Suprapubic skin (tissue), 4 donors: ENCODE measurements at regions not wholly inside any gene's neighbourhood (a gene's known extent, or its start where the extent isn't known, plus 50 kb on each side); places are given as distances from the start of the nearest gene placed in this dataset.

Source experiments
- DNase-seq, 2 donors: peaks; one replicate each; pipeline ENCODE4 v3.0.0-alpha.2; 2019; ENCODE audit warnings: low spot score in 2 of 2
- H3K27ac ChIP-seq: fragments of 200-600 bp; sonication (generic); one replicate; pipeline ENCODE4 v1.5.1; 2019
- H3K27me3 ChIP-seq: fragments of 200-600 bp; sonication (generic); one replicate; pipeline ENCODE4 v1.5.1; 2019
- H3K36me3 ChIP-seq: fragments of 200-600 bp; sonication (generic); one replicate; pipeline ENCODE4 v1.5.1; 2019
- H3K4me1 ChIP-seq: fragments of 200-600 bp; sonication (generic); one replicate; pipeline ENCODE4 v1.5.1; 2019
- H3K4me3 ChIP-seq: fragments of 200-600 bp; sonication (generic); one replicate; pipeline ENCODE4 v1.5.1; 2019; ENCODE audit warnings: mild to moderate bottlenecking
- H3K9me3 ChIP-seq: fragments of 200-600 bp; sonication (generic); one replicate; pipeline ENCODE4 v1.5.1; 2019
- CTCF ChIP-seq, 2 donors: fragments of 200-600 bp in 1 of 2; fragments of 450-650 bp in 1 of 2; sonication (generic) in 1 of 2; IDR thresholded peaks; one replicate each; pipeline ENCODE4 v1.5.1; 2016 to 2019; ENCODE audit warnings: antibody characterized with exemption in 2 of 2, mild to moderate bottlenecking in 1 of 2, moderate library complexity in 1 of 2
- EP300 ChIP-seq: sonication (generic); formaldehyde crosslinking; IDR thresholded peaks from one replicate; pipeline ENCODE4 v1.6.1; 2017; ENCODE audit warnings: antibody characterized with exemption
- POLR2A ChIP-seq, 2 donors: fragments of 450-650 bp; IDR thresholded peaks; one replicate each; pipeline ENCODE4 v1.6.1; 2017; ENCODE audit warnings: antibody characterized with exemption in 2 of 2, mild to moderate bottlenecking in 2 of 2, moderate library complexity in 2 of 2
- POLR2AphosphoS5 ChIP-seq, 3 donors: sonication (generic); formaldehyde crosslinking; IDR thresholded peaks; one replicate each; pipeline ENCODE4 v1.6.1; 2017; ENCODE audit warnings: antibody characterized with exemption in 3 of 3
- WGBS: methylation state at CpG from one replicate; pipeline ENCODE4 v1.1.5; 2018; 5-methylcytosine and 5-hydroxymethylcytosine counted together

- Histone ChIP-seq H3K4me3 (no peak overlapping the region), H3K4me1 (no peaks in the 10 kb centered on the region), H3K36me3 (no peaks in the 10 kb centered on the region), H3K27ac (no peak overlapping the region), H3K9me3 (no peaks in the 10 kb centered on the region), H3K27me3 (no peaks in the 10 kb centered on the region)
- WGBS, result 100% methylated on average over 1 of the region's 1 CpG
- DNase-seq, result no peak
- TF ChIP-seq EP300 (no peak), POLR2A (IDR thresholded peaks at IDR 0.05) (no peak), CTCF (IDR thresholded peaks at IDR 0.05) (no peak), POLR2AphosphoS5 (IDR thresholded peaks at IDR 0.05) (no peak)
Measured at GRCh38 chr2:196454492-196454891, 185.0 kb upstream of the CCDC150 start.

GRCh38 chr2:196459539-196459938 is 180.0 kb upstream of the CCDC150 start:
- Histone ChIP-seq H3K4me1 (no peaks in the 10 kb centered on the region), H3K36me3 (no peaks in the 10 kb centered on the region), H3K27ac (no peak overlapping the region), H3K9me3 (no peaks in the 10 kb centered on the region), H3K4me3 (no peak overlapping the region), H3K27me3 (no peaks in the 10 kb centered on the region)
- 62% methylated on average over 7 of the region's 7 CpGs for WGBS
- TF ChIP-seq POLR2AphosphoS5 (IDR thresholded peaks at IDR 0.05) (no peak), POLR2A (IDR thresholded peaks at IDR 0.05) (no peak), CTCF (IDR thresholded peaks at IDR 0.05) (no peak), EP300 (no peak)
- no peak for DNase-seq

- Histone ChIP-seq H3K36me3 (no peaks in the 10 kb centered on the region), H3K9me3 (no peaks in the 10 kb centered on the region), H3K4me1 (no peaks in the 10 kb centered on the region), H3K27ac (no peak overlapping the region), H3K4me3 (no peak overlapping the region), H3K27me3 (no peaks in the 10 kb centered on the region)
- no peak for DNase-seq
- no peak for TF ChIP-seq POLR2AphosphoS5 (IDR thresholded peaks at IDR 0.05)
- TF ChIP-seq POLR2A (IDR thresholded peaks at IDR 0.05), result no peak
- WGBS, result 77% methylated on average over 1 of the region's 1 CpG
Measured at GRCh38 chr2:196463706-196464105, 175.8 kb upstream of the CCDC150 start.

- no peak for DNase-seq
- Histone ChIP-seq H3K27me3 (no peaks in the 10 kb centered on the region), H3K4me1 (no peaks in the 10 kb centered on the region), H3K27ac (no peak overlapping the region), H3K9me3 (no peaks in the 10 kb centered on the region), H3K4me3 (no peak overlapping the region), H3K36me3 (no peaks in the 10 kb centered on the region)
- WGBS, result 88% methylated on average over 2 of the region's 2 CpGs
- no peak for TF ChIP-seq POLR2AphosphoS5 (IDR thresholded peaks at IDR 0.05)
Measured at GRCh38 chr2:196464311-196464710, 175.2 kb upstream of the CCDC150 start.

GRCh38 chr2:196466581-196466980 is 172.9 kb upstream of the CCDC150 start:
- DNase-seq, result no peak

GRCh38 chr2:196468394-196468793 is 171.1 kb upstream of the CCDC150 start:
- H3K4me1 ChIP-seq, result no peaks in the 10 kb centered on the region
- DNase-seq, result no peak
- H3K27me3 ChIP-seq, result no peaks in the 10 kb centered on the region
- no peaks in the 10 kb centered on the region for H3K9me3 ChIP-seq
- 97% methylated on average over 3 of the region's 3 CpGs for WGBS
- no peaks in the 10 kb centered on the region for H3K36me3 ChIP-seq
- no peak for TF ChIP-seq EP300
- no peak for TF ChIP-seq CTCF (IDR thresholded peaks at IDR 0.05)
- TF ChIP-seq POLR2A (IDR thresholded peaks at IDR 0.05), result no peak
- no peak for TF ChIP-seq POLR2AphosphoS5 (IDR thresholded peaks at IDR 0.05)
- no peak overlapping the region for H3K27ac ChIP-seq
- H3K4me3 ChIP-seq, result no peak overlapping the region

More at GRCh38 chr2:196466581-196466980, 172.9 kb upstream of the CCDC150 start:
- no peaks in the 10 kb centered on the region for H3K9me3 ChIP-seq
- no peak overlapping the region for H3K27ac ChIP-seq
- no peaks in the 10 kb centered on the region for H3K27me3 ChIP-seq
- H3K4me1 ChIP-seq, result no peaks in the 10 kb centered on the region
- H3K36me3 ChIP-seq, result no peaks in the 10 kb centered on the region
- TF ChIP-seq CTCF (IDR thresholded peaks at IDR 0.05) (no peak), POLR2AphosphoS5 (IDR thresholded peaks at IDR 0.05) (no peak), POLR2A (IDR thresholded peaks at IDR 0.05) (no peak), EP300 (no peak)
- no peak overlapping the region for H3K4me3 ChIP-seq
- WGBS, result 75% methylated on average over 2 of the region's 2 CpGs
